ENCODE measurements at regions not wholly inside any gene's neighbourhood (a gene's known extent, or its start where the extent isn't known, plus 50 kb on each side); places are given as distances from the start of the nearest gene placed in this dataset.

GRCh38 chr1:115577513-115577912 lies 64.3 kb upstream of the VANGL1 start:
- DNase-seq = no peak

- no peak for DNase-seq
These were observed 66.1 kb upstream of the VANGL1 start for GRCh38 chr1:115575661-115576060.

GRCh38 chr1:115572710-115573109 lies 69.1 kb upstream of the VANGL1 start:
- no peak for DNase-seq

DNA sequence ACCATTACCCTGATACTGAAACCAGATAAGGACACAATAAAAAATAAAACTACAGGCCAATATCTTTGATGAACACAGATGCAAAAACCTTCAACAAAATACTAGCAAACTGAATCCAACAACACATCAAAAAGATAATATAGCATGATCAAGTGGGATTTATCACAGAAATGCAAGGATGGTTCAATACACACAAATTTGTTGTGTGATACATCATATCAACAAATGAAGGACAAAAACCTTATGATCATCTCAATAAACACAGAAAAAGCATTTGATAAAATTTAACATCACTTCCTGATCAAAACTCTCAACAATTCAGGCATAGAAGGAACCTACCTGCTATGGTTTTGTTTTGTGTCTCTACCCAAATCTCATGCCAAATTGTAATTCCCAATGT lies 74.3 kb upstream of the VANGL1 start:
- no peak for DNase-seq

GRCh38 chr1:115565791-115566190 lies 76.0 kb upstream of the VANGL1 start:
- DNase-seq = no peak

- DNase-seq = no peak
These were observed 76.4 kb upstream of the VANGL1 start for GRCh38 chr1:115565353-115565752.

GRCh38 chr1:115564201-115564600 lies 77.6 kb upstream of the VANGL1 start:
- no peak for DNase-seq

GRCh38 chr1:115560027-115560426 lies 81.7 kb upstream of the VANGL1 start:
- DNase-seq = peak; percentile 31

GRCh38 chr1:115558275-115558674 lies 83.5 kb upstream of the VANGL1 start:
- no peak for DNase-seq

DNA sequence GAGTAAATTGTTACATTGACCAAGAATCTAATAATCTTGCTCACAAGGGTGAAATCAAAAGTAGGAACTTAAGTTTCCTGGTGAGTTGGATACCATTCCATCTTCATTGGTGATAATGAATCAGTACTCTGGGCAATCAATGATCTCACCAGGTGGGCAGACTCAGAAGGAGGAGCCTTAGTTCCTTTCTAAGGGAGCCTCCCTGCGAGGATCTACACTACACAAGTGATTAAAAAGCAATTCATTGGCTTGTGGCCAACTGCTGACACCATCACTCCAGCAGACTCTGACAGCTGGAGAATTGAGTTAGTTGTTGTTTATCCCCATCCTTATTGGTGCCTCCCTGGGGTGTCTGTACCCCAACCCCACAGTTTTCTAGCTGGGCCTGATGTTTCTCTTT lies 84.1 kb upstream of the VANGL1 start:
- no peak for DNase-seq

DNA sequence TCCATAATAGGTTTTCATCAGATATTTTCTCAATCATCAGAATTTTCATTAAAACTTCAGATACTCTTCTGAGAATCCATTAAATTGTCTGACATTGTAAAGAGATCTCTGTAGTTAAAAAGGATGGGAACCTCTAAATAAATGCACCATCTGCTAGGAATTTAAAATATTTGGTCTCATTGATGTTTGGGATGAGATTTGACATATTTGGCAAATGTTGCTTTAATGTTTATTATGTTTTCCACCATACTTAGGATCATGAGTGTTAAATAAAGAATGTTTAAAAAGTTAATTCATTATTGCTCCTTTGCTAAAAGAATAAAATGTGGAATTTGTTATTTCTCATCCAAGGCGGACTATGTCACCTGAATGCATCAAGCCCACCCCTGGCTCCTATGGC lies 85.5 kb upstream of the VANGL1 start:
- peak; percentile 39 for DNase-seq

DNA sequence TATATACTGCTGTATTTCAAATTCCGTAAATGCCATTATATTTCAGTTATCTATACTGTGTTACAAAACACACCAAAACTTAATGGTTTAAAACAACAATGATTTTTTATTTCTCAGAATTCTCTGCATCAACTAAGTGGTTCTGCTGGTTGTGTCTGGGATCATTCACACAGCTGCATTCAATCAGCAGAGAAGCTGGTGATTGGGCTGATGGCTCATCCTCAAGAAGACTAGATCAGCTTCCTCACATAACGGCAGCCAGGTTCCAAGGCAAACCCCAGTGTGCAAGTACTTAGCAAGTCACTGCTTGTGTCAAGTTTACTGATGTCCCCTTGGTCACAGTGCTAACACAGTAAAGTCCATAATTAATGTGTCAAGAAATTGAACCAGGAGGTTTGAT lies 86.3 kb upstream of the VANGL1 start:
- peak; percentile 73 for DNase-seq

DNA sequence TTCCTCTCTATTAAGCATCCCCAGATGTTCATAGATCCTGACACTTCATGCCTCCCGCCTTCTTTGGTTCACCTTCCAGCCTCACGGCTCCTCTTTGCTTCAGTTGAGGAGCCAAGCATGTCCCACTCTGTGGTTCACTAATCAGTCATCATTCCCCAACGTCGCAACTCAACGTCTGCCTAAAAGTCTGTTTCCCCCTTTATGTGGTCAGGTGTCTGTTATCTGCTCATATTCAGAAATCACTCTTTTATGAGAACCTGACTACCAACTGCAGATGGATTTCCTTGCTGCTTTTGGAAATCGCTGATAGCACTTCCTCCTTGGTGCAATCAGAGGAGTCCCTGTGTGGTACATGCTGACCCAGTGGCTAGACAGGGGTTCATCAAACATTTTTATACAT lies 94.1 kb upstream of the VANGL1 start:
- no peak for DNase-seq

- no peak for DNase-seq
These were observed 94.9 kb upstream of the VANGL1 start for GRCh38 chr1:115546846-115547245.

- DNase-seq = peak; percentile 98
These were observed 95.7 kb upstream of the VANGL1 start for GRCh38 chr1:115545791-115546733.

DNA sequence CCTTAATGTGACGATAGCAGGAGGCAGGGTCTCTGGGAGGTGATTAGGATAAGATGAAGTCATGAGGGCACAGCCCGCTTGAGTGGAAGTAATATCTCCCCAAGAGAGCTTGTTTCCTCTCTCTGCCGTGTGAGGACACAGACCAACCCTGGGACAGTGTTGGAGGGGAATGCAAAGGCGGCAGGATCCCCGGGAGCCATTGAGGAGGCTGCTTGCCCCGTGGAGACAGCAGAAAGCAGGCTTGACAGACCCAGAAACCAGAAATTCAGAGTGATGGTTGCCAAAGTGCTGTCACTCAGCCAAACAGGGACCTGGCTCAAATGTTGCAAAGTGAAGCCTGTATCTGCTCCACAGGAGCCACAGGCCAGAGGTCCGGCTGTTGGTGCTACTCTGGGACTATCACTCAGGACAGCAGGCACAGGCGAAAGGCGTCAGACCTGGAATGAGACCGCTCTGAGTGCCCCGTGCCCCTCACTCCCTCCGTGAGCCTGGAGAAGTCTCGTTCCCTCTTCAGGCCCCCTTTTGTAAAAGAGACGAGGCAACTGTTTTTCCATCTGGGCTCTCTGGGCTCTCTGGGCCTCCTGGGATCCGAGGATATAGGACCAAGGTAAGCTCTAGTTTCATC lies 96.6 kb upstream of the VANGL1 start:
- DNase-seq = no peak

DNA sequence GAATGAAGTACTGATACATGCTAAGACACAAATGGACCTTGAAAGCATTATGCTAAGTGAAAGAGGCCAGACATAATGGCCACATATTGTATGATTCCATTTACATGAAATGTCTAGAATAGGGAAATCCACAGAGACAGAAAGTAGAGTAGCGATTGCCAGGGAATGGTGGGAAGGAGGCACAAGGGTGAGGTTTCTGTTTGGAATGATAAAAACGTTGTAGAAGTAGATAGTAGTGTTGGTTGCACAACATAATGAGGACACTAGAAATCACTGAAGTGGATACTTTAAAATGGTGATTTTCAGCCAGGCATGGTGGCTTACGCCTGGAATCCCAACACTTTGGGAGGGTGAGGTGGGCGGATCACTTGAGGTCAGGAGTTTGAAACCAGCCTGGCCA lies 97.6 kb upstream of the VANGL1 start:
- DNase-seq = no peak

DNA sequence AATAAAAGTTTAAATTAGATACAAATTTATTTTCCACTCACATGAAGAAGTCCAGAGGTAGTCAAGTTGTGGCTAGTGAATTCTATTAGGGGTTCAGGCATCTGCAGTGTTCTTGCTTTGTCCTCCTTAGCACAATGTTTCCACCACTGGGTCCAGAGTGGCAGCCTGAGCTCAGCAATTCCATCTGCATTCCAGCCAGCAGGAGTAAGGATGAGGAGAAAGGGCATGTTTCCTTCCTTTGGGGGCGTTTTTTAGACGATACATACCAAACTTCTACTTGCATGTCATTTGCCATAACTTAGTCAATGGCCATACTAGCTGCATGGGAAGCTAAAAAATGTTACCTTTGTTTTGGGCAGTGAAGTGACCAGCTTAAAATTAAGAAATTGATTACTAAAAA lies 98.5 kb upstream of the VANGL1 start:
- no peak for DNase-seq

GRCh38 chr1:115539736-115540135 lies 102.0 kb upstream of the VANGL1 start:
- DNase-seq = no peak

- no peak for DNase-seq
These were observed 102.7 kb upstream of the VANGL1 start for GRCh38 chr1:115539061-115539460.

DNA sequence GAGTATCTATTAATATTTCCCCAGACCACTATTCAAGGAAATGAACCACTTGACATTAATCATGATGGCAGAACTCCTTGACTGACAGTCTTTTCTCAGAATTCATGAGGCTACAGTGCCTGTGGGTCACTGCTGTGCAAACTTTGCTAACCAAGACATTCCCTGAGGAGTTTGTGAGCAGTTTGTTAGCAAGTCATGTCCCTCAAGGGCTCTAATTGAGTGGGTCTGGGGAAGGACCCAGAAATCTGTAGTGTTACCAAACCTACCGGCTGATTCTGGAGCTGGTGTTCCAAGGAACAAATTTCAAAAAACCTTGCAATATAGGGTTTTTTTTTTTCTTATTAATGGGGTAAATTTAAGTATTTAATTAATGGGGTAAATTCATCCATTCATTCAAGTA lies 103.2 kb upstream of the VANGL1 start:
- no peak for DNase-seq

DNA sequence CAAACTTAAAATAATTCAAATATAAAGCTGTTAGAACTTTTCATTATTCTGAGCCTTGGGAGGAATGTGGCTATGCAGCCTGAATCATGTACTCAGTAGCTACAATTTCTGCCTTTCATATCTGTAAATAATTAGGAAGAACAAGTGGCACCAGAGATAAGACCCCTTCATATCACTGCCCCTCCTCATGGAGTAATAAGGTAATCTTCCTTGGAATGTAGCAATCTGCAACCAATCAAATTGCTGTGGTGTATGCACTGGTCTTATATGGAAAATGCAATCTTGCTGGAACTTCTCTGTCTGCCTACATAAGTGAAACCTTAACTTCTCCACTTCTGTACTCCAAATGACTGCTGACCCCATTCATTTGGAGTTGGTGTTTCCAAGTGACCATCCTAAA lies 104.4 kb upstream of the VANGL1 start:
- DNase-seq = no peak

DNA sequence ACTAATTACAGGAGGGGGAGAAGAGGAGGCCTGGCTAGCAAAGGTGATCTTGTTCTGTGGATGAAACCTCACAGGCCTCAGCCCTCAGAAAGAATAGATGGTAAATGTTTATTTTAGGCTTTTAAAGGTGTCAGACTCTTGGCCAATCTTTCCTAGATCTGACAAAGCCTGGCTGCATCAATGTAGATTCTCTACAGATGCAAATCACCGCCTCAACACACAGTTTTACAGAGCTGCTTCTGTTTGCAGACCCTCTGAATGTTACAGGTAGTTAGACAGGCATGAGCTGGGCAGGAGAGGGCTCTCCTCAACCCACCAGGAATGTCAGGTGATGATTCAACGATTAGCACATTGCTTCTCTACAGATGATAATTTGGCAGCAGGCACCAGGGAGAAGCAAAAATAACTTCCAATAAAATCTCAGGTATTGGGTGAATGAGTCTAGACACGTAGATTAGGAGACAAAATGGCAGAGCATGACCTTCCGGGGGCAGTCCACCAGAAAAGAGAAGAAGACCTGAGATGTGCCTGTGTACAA lies 105.4 kb upstream of the VANGL1 start:
- no peak for DNase-seq

DNA sequence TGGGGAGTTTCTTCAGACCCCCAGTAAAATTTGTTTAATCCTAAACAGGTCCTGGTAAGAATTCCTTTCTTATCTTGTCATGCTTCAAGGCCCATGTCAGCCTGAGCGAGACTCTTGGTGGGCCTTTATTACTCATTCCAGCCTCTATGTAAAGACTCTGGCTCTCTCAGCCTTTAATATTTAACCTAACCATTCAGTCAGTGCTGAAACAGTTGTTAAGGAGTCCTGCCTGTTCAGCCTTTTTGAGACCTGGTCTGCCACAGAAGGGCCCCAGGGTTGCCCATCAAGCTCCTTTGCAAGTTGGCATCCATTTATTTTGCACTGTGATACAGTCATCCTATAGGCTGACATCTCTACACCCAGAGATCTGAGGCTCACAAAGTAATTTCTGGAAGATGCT lies 107.7 kb upstream of the VANGL1 start:
- DNase-seq = no peak

Measured in fibroblast of skin of right quadriceps (primary cell).